ENCODE measurements at regions not wholly inside any gene's neighbourhood (a gene's known extent, or its start where the extent isn't known, plus 50 kb on each side); places are given as distances from the start of the nearest gene placed in this dataset.

- TF ChIP-seq CTCF (IDR thresholded peaks at IDR 0.05) (no peak), ZFX (IDR thresholded peaks at IDR 0.05; ENCODE audit: borderline replicate concordance) (no peak)
Measured at GRCh38 chr2:125842041-125842440, 813.9 kb upstream of the GYPC start.

Data from 22Rv1 (cell line).